ENCODE measurements at regions not wholly inside any gene's neighbourhood (a gene's known extent, or its start where the extent isn't known, plus 50 kb on each side); places are given as distances from the start of the nearest gene placed in this dataset.

GRCh38 chr11:127108838-127109237 is 108.3 kb upstream of the KIRREL3 start:
- TF ChIP-seq, protein P1, sequence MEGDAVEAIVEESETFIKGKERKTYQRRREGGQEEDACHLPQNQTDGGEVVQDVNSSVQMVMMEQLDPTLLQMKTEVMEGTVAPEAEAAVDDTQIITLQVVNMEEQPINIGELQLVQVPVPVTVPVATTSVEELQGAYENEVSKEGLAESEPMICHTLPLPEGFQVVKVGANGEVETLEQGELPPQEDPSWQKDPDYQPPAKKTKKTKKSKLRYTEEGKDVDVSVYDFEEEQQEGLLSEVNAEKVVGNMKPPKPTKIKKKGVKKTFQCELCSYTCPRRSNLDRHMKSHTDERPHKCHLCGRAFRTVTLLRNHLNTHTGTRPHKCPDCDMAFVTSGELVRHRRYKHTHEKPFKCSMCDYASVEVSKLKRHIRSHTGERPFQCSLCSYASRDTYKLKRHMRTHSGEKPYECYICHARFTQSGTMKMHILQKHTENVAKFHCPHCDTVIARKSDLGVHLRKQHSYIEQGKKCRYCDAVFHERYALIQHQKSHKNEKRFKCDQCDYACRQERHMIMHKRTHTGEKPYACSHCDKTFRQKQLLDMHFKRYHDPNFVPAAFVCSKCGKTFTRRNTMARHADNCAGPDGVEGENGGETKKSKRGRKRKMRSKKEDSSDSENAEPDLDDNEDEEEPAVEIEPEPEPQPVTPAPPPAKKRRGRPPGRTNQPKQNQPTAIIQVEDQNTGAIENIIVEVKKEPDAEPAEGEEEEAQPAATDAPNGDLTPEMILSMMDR (conservative IDR thresholded peaks at IDR 0.05; ENCODE audit: low read depth in 2 of 2), result no peak
- TF ChIP-seq, protein P2, sequence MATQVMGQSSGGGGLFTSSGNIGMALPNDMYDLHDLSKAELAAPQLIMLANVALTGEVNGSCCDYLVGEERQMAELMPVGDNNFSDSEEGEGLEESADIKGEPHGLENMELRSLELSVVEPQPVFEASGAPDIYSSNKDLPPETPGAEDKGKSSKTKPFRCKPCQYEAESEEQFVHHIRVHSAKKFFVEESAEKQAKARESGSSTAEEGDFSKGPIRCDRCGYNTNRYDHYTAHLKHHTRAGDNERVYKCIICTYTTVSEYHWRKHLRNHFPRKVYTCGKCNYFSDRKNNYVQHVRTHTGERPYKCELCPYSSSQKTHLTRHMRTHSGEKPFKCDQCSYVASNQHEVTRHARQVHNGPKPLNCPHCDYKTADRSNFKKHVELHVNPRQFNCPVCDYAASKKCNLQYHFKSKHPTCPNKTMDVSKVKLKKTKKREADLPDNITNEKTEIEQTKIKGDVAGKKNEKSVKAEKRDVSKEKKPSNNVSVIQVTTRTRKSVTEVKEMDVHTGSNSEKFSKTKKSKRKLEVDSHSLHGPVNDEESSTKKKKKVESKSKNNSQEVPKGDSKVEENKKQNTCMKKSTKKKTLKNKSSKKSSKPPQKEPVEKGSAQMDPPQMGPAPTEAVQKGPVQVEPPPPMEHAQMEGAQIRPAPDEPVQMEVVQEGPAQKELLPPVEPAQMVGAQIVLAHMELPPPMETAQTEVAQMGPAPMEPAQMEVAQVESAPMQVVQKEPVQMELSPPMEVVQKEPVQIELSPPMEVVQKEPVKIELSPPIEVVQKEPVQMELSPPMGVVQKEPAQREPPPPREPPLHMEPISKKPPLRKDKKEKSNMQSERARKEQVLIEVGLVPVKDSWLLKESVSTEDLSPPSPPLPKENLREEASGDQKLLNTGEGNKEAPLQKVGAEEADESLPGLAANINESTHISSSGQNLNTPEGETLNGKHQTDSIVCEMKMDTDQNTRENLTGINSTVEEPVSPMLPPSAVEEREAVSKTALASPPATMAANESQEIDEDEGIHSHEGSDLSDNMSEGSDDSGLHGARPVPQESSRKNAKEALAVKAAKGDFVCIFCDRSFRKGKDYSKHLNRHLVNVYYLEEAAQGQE (IDR thresholded peaks at IDR 0.05; ENCODE audit: unreplicated experiment), result no peak
- TF ChIP-seq EZH2phosphoT487 (IDR thresholded peaks at IDR 0.05; ENCODE audit: unreplicated experiment), result no peak
- TF ChIP-seq POLR2AphosphoS5 (IDR thresholded peaks at IDR 0.05; ENCODE audit: low read depth), result no peak
- TF ChIP-seq ZNF331 (CRISPR knock-in tag; IDR thresholded peaks at IDR 0.05; ENCODE audit: low read depth), result no peak
- TF ChIP-seq ZNF114 (CRISPR knock-in tag; IDR thresholded peaks at IDR 0.05), result no peak
- no peak for TF ChIP-seq EZH2 (IDR thresholded peaks at IDR 0.05; ENCODE audit: low read depth, unreplicated experiment)
- TF ChIP-seq CREB1 (CRISPR knock-in tag; IDR thresholded peaks at IDR 0.05; ENCODE audit: low read depth), result no peak
- no peak for TF ChIP-seq ZNF462 (CRISPR knock-in tag; IDR thresholded peaks at IDR 0.05)

Measured in GM23338 (cell line).